ENCODE measurements at regions not wholly inside any gene's neighbourhood (a gene's known extent, or its start where the extent isn't known, plus 50 kb on each side); places are given as distances from the start of the nearest gene placed in this dataset.

GRCh38 chr2:156779416-156780120, 343.4 kb downstream of the GPD2 start:
- DNase-seq (ENCODE audit: low spot score): no peak
- H3K27ac Mint-ChIP-seq: no peak overlapping the region
- Histone ChIP-seq H3K4me2 (no peak overlapping the region), H3K36me3 (ENCODE audit: insufficient read depth) (no peaks in the 10 kb centered on the region), H3K9me2 (ENCODE audit: insufficient read depth) (0 out of 2 replicates have a peak, but pooled peaks cover 7% of the 10 kb centered on the region), H3K4me1 (ENCODE audit: insufficient read depth) (no peaks in the 10 kb centered on the region), H2AFZ (no peak overlapping the region), H3K27ac (ENCODE audit: low read depth) (no peak overlapping the region), H4K20me1 (replicated peaks; ENCODE audit: insufficient read depth) (no peaks in the 10 kb centered on the region), H3K79me2 (replicated peaks; ENCODE audit: insufficient read depth) (no peaks in the 10 kb centered on the region), H3K4me3 (no peak overlapping the region), H3F3A (replicated peaks; ENCODE audit: low read depth) (no peaks in the 10 kb centered on the region), H3K27me3 (ENCODE audit: insufficient read depth) (no peaks in the 10 kb centered on the region)
- TF ChIP-seq ZNF462 (CRISPR knock-in tag; IDR thresholded peaks at IDR 0.05): no peak
- TF ChIP-seq POLR2AphosphoS5 (IDR thresholded peaks at IDR 0.05; ENCODE audit: low read depth): no peak
- no peak for TF ChIP-seq EZH2phosphoT487 (IDR thresholded peaks at IDR 0.05; ENCODE audit: unreplicated experiment)
- TF ChIP-seq JUNB (IDR thresholded peaks at IDR 0.05; ENCODE audit: unreplicated experiment): no peak
- TF ChIP-seq STAT1 (IDR thresholded peaks at IDR 0.05; ENCODE audit: unreplicated experiment): no peak
- TF ChIP-seq NANOG (IDR thresholded peaks at IDR 0.05; ENCODE audit: borderline replicate concordance): no peak
- TF ChIP-seq ZNF114 (CRISPR knock-in tag; IDR thresholded peaks at IDR 0.05): no peak
- TF ChIP-seq CTCF (conservative IDR thresholded peaks at IDR 0.05; ENCODE audit: low read depth in 2 of 2): no peak; a peak in 1 of 4 replicates
- TF ChIP-seq REST (IDR thresholded peaks at IDR 0.05; ENCODE audit: unreplicated experiment): no peak
- TF ChIP-seq ZNF331 (CRISPR knock-in tag; IDR thresholded peaks at IDR 0.05; ENCODE audit: low read depth): no peak
- no peak for TF ChIP-seq CREB1 (CRISPR knock-in tag; IDR thresholded peaks at IDR 0.05; ENCODE audit: low read depth)
- TF ChIP-seq EZH2 (IDR thresholded peaks at IDR 0.05; ENCODE audit: low read depth, unreplicated experiment): no peak
- no peak for TF ChIP-seq ETS1 (IDR thresholded peaks at IDR 0.05)
- no peaks in the 10 kb centered on the region for H3K27me3 Mint-ChIP-seq (ENCODE audit: insufficient read depth, low read depth, poor library complexity)
- H3K9me3 Mint-ChIP-seq: peaks cover 16% of the 10 kb centered on the region
- no peak overlapping the region for H3K4me3 Mint-ChIP-seq
- H3K4me1 Mint-ChIP-seq: peaks cover 2% of the 10 kb centered on the region; the same call in 1 of the 3 replicates
- ATAC-seq: no peak
- peaks cover 14% of the 10 kb centered on the region for H3K36me3 Mint-ChIP-seq (ENCODE audit: low read depth)
